Progenitor cell of endocrine pancreas (in vitro differentiated cells): ENCODE measurements at regions not wholly inside any gene's neighbourhood (a gene's known extent, or its start where the extent isn't known, plus 50 kb on each side); places are given as distances from the start of the nearest gene placed in this dataset.

Source experiments
- DNase-seq: peaks from one replicate; pipeline ENCODE4 v3.0.0; 2021; ENCODE audit warnings: low spot score; ENCODE audit not compliant: unreplicated experiment
- H3K27ac Mint-ChIP-seq: 2 replicates; pipeline ENCODE4 v1.8.0; 2021; ENCODE audit warnings: mild to moderate bottlenecking, moderate library complexity, mixed read lengths
- H3K27me3 Mint-ChIP-seq: 2 replicates; pipeline ENCODE4 v1.8.0; 2021; ENCODE audit warnings: mixed read lengths
- H3K36me3 Mint-ChIP-seq: 2 replicates; pipeline ENCODE4 v1.8.0; 2022; ENCODE audit warnings: mixed read lengths; ENCODE audit not compliant: insufficient read depth
- H3K4me1 Mint-ChIP-seq: 2 replicates; pipeline ENCODE4 v1.8.0; 2021; ENCODE audit warnings: low read depth, mixed read lengths
- H3K4me3 Mint-ChIP-seq: 2 replicates; pipeline ENCODE4 v1.8.0; 2021; ENCODE audit warnings: low read depth, mild to moderate bottlenecking, moderate library complexity, mixed read lengths
- H3K9me3 Mint-ChIP-seq: 2 replicates; pipeline ENCODE4 v1.8.0; 2021; ENCODE audit warnings: low read depth, mixed read lengths
- CTCF ChIP-seq: fragments of 200-600 bp; sonication (generic); IDR thresholded peaks from one replicate; pipeline ENCODE4 v1.5.0; 2021; ENCODE audit warnings: antibody characterized with exemption, mild to moderate bottlenecking; ENCODE audit not compliant: unreplicated experiment

GRCh38 chr2:16321256-16321655 lies 344.4 kb downstream of the CYRIA start:
- H3K9me3 Mint-ChIP-seq: no peaks in the 10 kb centered on the region
- no peaks in the 10 kb centered on the region for H3K36me3 Mint-ChIP-seq
- no peak for TF ChIP-seq CTCF

GRCh38 chr2:16320716-16321115 lies 344.9 kb downstream of the CYRIA start:
- TF ChIP-seq CTCF: no peak
- H3K27me3 Mint-ChIP-seq: peaks cover 28% of the 10 kb centered on the region
- peaks cover 8% of the 10 kb centered on the region for H3K4me1 Mint-ChIP-seq
- H3K27ac Mint-ChIP-seq: no peak overlapping the region
- DNase-seq: no peak
- H3K4me3 Mint-ChIP-seq: no peak overlapping the region
- no peaks in the 10 kb centered on the region for H3K36me3 Mint-ChIP-seq
- H3K9me3 Mint-ChIP-seq: no peaks in the 10 kb centered on the region

More at GRCh38 chr2:16321256-16321655, 344.4 kb downstream of the CYRIA start:
- peaks cover 8% of the 10 kb centered on the region for H3K4me1 Mint-ChIP-seq
- DNase-seq: no peak
- H3K27me3 Mint-ChIP-seq: peaks cover 30% of the 10 kb centered on the region
- no peak overlapping the region for H3K27ac Mint-ChIP-seq
- H3K4me3 Mint-ChIP-seq: no peak overlapping the region

GRCh38 chr2:16319551-16320121 lies 346.0 kb downstream of the CYRIA start:
- Mint-ChIP-seq H3K4me3 (no peak overlapping the region), H3K27ac (no peak overlapping the region)

GRCh38 chr2:16318474-16319195 lies 347.0 kb downstream of the CYRIA start:
- peaks cover 28% of the 10 kb centered on the region for H3K27me3 Mint-ChIP-seq
- H3K4me1 Mint-ChIP-seq: peaks cover 7% of the 10 kb centered on the region
- no peaks in the 10 kb centered on the region for H3K36me3 Mint-ChIP-seq
- TF ChIP-seq CTCF: no peak
- no peak for DNase-seq
- H3K9me3 Mint-ChIP-seq: no peaks in the 10 kb centered on the region
- H3K27ac Mint-ChIP-seq: no peak overlapping the region
- no peak overlapping the region for H3K4me3 Mint-ChIP-seq

More at GRCh38 chr2:16319551-16320121, 346.0 kb downstream of the CYRIA start:
- no peak for TF ChIP-seq CTCF
- Mint-ChIP-seq H3K36me3 (no peaks in the 10 kb centered on the region), H3K9me3 (no peaks in the 10 kb centered on the region), H3K4me1 (peaks cover 7% of the 10 kb centered on the region), H3K27me3 (peaks cover 26% of the 10 kb centered on the region)
- DNase-seq: no peak

GRCh38 chr2:16318051-16318450 lies 347.6 kb downstream of the CYRIA start:
- Mint-ChIP-seq H3K4me3 (no peak overlapping the region), H3K4me1 (peaks cover 7% of the 10 kb centered on the region), H3K27ac (no peak overlapping the region), H3K27me3 (peaks cover 29% of the 10 kb centered on the region), H3K36me3 (no peaks in the 10 kb centered on the region), H3K9me3 (no peaks in the 10 kb centered on the region)
- TF ChIP-seq CTCF: no peak
- DNase-seq: no peak
